ENCODE measurements at regions not wholly inside any gene's neighbourhood (a gene's known extent, or its start where the extent isn't known, plus 50 kb on each side); places are given as distances from the start of the nearest gene placed in this dataset.

DNA sequence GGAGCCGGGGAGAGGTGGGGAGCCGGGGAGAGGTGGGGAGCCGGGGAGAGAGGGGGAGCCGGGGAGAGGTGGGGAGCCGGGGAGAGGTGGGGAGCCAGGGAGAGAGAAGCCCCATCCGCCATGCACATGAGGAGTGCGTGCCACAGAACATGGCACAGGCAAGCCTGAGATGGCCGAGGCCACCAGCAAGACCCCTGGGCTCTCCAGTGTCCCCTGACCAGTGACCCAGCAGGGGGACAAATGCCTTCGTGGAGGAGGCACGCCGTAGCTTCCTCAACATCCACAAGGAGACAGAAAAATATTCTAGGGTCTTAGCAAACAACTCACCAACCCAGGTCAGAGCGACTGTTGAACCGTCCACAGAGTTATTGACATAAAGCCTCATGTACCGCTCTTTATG is 618.8 kb downstream of the TBC1D22A start:
- Histone ChIP-seq H3K9me3 (no peaks in the 10 kb centered on the region), H3K27ac (no peak overlapping the region), H3K36me3 (no peaks in the 10 kb centered on the region), H3K4me1 (no peaks in the 10 kb centered on the region), H3K4me3 (no peak overlapping the region), H3K27me3 (no peaks in the 10 kb centered on the region)
- 86 to 89% methylated on average over 10 to 11 of the region's 14 CpGs for WGBS, 2 donors
- TF ChIP-seq, protein P1, sequence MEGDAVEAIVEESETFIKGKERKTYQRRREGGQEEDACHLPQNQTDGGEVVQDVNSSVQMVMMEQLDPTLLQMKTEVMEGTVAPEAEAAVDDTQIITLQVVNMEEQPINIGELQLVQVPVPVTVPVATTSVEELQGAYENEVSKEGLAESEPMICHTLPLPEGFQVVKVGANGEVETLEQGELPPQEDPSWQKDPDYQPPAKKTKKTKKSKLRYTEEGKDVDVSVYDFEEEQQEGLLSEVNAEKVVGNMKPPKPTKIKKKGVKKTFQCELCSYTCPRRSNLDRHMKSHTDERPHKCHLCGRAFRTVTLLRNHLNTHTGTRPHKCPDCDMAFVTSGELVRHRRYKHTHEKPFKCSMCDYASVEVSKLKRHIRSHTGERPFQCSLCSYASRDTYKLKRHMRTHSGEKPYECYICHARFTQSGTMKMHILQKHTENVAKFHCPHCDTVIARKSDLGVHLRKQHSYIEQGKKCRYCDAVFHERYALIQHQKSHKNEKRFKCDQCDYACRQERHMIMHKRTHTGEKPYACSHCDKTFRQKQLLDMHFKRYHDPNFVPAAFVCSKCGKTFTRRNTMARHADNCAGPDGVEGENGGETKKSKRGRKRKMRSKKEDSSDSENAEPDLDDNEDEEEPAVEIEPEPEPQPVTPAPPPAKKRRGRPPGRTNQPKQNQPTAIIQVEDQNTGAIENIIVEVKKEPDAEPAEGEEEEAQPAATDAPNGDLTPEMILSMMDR (IDR thresholded peaks at IDR 0.05) = no peak
- no peak for TF ChIP-seq EP300 (IDR thresholded peaks at IDR 0.05)
- TF ChIP-seq POLR2A (IDR thresholded peaks at IDR 0.05) = no peak
- DNase-seq (ENCODE audit: low spot score in 2 of 2) = no peak

DNA sequence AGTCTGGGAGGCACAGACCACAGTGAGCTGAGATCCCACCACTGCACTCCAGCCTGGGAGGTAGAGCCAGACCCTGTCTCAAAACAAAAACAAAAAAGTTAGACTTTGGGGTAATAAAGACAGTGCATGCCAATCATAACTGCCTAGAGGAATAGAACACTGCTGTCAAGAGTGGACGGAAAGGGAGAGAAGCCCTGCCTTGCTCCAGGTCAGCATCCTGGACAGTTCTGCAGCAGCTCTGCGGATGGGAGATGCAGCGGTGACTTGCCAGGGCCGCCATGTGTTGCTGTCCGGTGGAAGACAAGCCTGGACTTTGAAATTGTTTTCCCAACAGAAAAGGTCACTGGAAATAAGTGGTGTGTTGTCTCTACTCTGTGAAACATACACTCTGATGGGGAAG is 618.2 kb downstream of the TBC1D22A start:
- Histone ChIP-seq H3K27ac (no peak overlapping the region), H3K4me3 (no peak overlapping the region), H3K36me3 (no peaks in the 10 kb centered on the region), H3K27me3 (no peaks in the 10 kb centered on the region), H3K9me3 (no peaks in the 10 kb centered on the region), H3K4me1 (no peaks in the 10 kb centered on the region)
- no peak for DNase-seq (ENCODE audit: low spot score in 2 of 2)
- no peak for TF ChIP-seq EP300 (IDR thresholded peaks at IDR 0.05)
- no peak for TF ChIP-seq POLR2A (IDR thresholded peaks at IDR 0.05)
- TF ChIP-seq, protein P1 (IDR thresholded peaks at IDR 0.05) = no peak
- WGBS, 2 donors = 76 to 77% methylated on average over 5 of the region's 5 CpGs

DNA sequence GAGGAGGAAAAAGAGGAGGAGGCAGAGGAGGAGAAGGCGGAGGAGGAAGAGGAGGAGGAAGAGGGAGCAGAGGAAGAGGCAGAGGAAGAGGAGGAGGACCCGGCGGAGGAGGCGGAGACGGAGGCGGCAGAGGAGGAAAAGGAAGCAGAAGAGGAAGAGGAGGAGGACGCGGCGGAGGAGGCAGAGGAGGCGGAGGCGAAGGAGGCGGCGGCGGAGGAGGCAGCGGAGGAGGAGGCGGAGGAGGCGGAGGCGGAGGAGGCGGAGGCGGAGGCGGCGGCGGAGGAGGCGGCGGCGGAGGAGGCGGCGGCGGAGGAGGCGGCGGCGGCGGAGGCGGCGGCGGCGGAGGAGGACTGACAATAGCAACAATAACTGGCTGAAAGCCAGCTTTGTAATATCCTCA is 616.6 kb downstream of the TBC1D22A start:
- H3K9me3 ChIP-seq = no peaks in the 10 kb centered on the region
- no peaks in the 10 kb centered on the region for H3K27me3 ChIP-seq
- no peak overlapping the region for H3K4me3 ChIP-seq
- no peaks in the 10 kb centered on the region for H3K36me3 ChIP-seq
- no peak for DNase-seq (ENCODE audit: low spot score in 2 of 2)
- H3K27ac ChIP-seq = no peak overlapping the region
- no peaks in the 10 kb centered on the region for H3K4me1 ChIP-seq
- TF ChIP-seq EP300 (IDR thresholded peaks at IDR 0.05) (no peak), POLR2A (IDR thresholded peaks at IDR 0.05) (no peak)
- TF ChIP-seq, protein P1 (IDR thresholded peaks at IDR 0.05) = no peak
- 92 to 95% methylated on average over 33 to 36 of the region's 37 CpGs for WGBS, 2 donors

DNA sequence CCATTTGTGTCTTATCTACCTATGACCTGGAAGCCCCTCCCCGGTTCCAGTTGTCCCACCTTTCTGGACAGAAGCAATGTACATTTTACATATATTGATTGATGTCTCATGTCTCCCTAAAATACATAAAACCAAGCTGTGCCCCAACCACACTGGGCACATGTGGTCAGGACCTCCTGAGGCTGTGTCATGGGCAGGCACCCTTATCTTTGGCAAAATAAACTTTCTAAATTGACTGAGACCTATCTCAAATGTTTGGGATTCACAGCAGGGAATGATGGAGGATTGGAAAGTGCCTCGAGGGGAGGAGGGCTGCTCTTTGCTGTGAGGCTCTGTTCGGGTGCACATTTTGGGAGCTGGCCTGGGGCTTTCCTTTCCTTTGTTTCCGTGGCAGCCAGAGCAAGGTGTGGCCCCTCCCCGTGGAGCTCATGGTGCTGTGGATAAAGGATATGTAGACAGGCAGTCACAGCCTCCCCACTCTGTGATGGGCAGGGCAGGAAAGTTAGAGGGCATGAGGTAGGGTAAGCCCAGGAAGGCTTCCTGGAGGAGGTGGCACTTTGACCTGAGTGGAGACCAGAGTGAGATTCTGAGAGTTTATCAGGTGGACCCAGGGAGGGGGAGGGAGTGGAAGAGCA is 615.6 kb downstream of the TBC1D22A start:
- no peak for DNase-seq (ENCODE audit: low spot score in 2 of 2)

DNA sequence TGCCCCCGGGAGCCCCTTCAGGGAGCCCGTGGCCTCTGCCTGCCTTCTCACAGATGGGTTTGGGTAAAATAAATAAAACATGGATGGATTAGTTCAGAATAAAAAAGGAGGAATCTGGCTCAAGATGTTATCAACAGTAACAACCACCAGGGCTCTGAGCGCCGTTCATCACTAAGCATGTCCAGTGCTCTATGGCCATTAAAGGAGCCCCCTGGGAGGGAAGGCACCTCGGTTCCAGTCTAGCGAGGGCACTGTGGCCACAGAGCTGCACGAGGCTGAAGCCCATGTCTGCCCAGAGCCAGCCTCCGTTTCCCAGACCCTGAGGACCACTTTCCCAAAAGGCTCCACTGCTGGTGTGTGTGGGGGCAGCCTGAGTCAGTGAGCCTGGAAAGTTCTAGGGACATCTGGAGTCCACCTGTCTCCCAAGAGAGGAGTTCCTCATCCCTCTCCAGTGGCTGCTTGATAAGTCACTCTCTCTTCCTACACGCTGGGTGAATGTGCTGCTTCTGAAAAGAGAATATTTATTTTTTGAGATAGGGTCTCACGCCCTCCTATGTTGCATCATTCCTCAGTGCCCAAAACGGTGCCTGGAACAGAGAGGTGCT is 614.6 kb downstream of the TBC1D22A start:
- WGBS, 2 donors = 69 to 71% methylated on average over 11 of the region's 11 CpGs
- Histone ChIP-seq H3K9me3 (no peaks in the 10 kb centered on the region), H3K36me3 (no peaks in the 10 kb centered on the region), H3K27me3 (no peaks in the 10 kb centered on the region), H3K4me3 (no peak overlapping the region), H3K27ac (no peak overlapping the region), H3K4me1 (no peaks in the 10 kb centered on the region)
- TF ChIP-seq, protein P1 (IDR thresholded peaks at IDR 0.05) = no peak
- TF ChIP-seq POLR2A (IDR thresholded peaks at IDR 0.05) (no peak), EP300 (IDR thresholded peaks at IDR 0.05) (no peak)
- no peak for DNase-seq (ENCODE audit: low spot score in 2 of 2)

More for the DNA sequence above, 615.6 kb downstream of the TBC1D22A start:
- TF ChIP-seq, protein P1 (IDR thresholded peaks at IDR 0.05) = no peak
- TF ChIP-seq EP300 (IDR thresholded peaks at IDR 0.05) (no peak), POLR2A (IDR thresholded peaks at IDR 0.05) (no peak)
- H3K9me3 ChIP-seq = no peaks in the 10 kb centered on the region
- no peak overlapping the region for H3K4me3 ChIP-seq
- no peaks in the 10 kb centered on the region for H3K36me3 ChIP-seq
- no peak overlapping the region for H3K27ac ChIP-seq
- H3K4me1 ChIP-seq = no peaks in the 10 kb centered on the region
- 75 to 84% methylated on average over 5 of the region's 5 CpGs for WGBS, 2 donors
- no peaks in the 10 kb centered on the region for H3K27me3 ChIP-seq

Data from tibial nerve (tissue), 4 donors.